HepG2 (cell line): ENCODE measurements at regions not wholly inside any gene's neighbourhood (a gene's known extent, or its start where the extent isn't known, plus 50 kb on each side); places are given as distances from the start of the nearest gene placed in this dataset.

Experiments
- IKZF1 ChIP-seq: fragments of 450-650 bp; IDR thresholded peaks from 2 replicates; pipeline ENCODE4 v1.7.1; 2016
- RNF219 ChIP-seq: sonication (generic); formaldehyde crosslinking; IDR thresholded peaks from 2 replicates; pipeline ENCODE4 v1.5.0; 2020; ENCODE audit warnings: mild to moderate bottlenecking, missing genetic modification reagents
- TP53 ChIP-seq: sonication (generic); formaldehyde crosslinking; conservative IDR thresholded peaks from 2 replicates; pipeline ENCODE4 v1.4.0; 2020; ENCODE audit warnings: missing genetic modification reagents
- ZBTB44 ChIP-seq: sonication (generic); formaldehyde crosslinking; IDR thresholded peaks from 2 replicates; pipeline ENCODE4 v1.4.0; 2020; ENCODE audit warnings: missing genetic modification reagents
- TF ChIP-seq, protein P1 (sequence below), 2 experiments: sonication (generic) in 1 of 2; formaldehyde crosslinking in 1 of 2; IDR thresholded peaks; 2 replicates each; pipeline versions ENCODE4 v1.5.1 to v1.6.1; 2011 to 2020; ENCODE audit warnings: borderline replicate concordance in 1 of 2, low read depth in 1 of 2, low read length in 1 of 2, mild to moderate bottlenecking in 1 of 2, missing genetic modification reagents in 1 of 2, moderate library complexity in 1 of 2

GRCh38 chr9:106066940-106067524 is 372.7 kb downstream of the TMEM38B start:
- TF ChIP-seq ZBTB44 (CRISPR knock-in tag) = no peak
- TF ChIP-seq, protein P1, sequence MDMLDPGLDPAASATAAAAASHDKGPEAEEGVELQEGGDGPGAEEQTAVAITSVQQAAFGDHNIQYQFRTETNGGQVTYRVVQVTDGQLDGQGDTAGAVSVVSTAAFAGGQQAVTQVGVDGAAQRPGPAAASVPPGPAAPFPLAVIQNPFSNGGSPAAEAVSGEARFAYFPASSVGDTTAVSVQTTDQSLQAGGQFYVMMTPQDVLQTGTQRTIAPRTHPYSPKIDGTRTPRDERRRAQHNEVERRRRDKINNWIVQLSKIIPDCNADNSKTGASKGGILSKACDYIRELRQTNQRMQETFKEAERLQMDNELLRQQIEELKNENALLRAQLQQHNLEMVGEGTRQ (IDR thresholded peaks at IDR 0.05; ENCODE audit: low read depth, low read length) = no peak
- TF ChIP-seq, protein P1 (CRISPR knock-in tag; IDR thresholded peaks at IDR 0.05; ENCODE audit: borderline replicate concordance) = no peak
- no peak for TF ChIP-seq IKZF1
- no peak for TF ChIP-seq RNF219 (CRISPR knock-in tag)
- TF ChIP-seq TP53 (CRISPR knock-in tag) = no peak
